Left lung (tissue), 4 donors: ENCODE measurements at regions not wholly inside any gene's neighbourhood (a gene's known extent, or its start where the extent isn't known, plus 50 kb on each side); places are given as distances from the start of the nearest gene placed in this dataset.

Experiments used
- ATAC-seq: fragments of 200-7000 bp; cut with Tn5 transposase; one replicate; pipeline ENCODE4 v1.9.1; 2020; ENCODE audit warnings: moderate library complexity
- DNase-seq, 4 donors: peaks; one replicate each; pipeline ENCODE4 v3.0.0-alpha.2; 2013 to 2020
- H3K27ac ChIP-seq, 2 donors: fragments of 200-600 bp; sonication (generic) in 1 of 2; one replicate each; pipeline versions ENCODE4 v1.5.0 to v1.8.0; 2020 to 2021
- H3K27me3 ChIP-seq, 2 donors: fragments of 200-600 bp; sonication (generic) in 1 of 2; one replicate each; pipeline versions ENCODE4 v1.5.0 to v1.8.0; 2020 to 2021
- H3K36me3 ChIP-seq, 2 donors: fragments of 200-600 bp; sonication (generic) in 1 of 2; one replicate each; pipeline versions ENCODE4 v1.5.0 to v1.8.0; 2020 to 2021
- H3K4me1 ChIP-seq, 2 donors: fragments of 200-600 bp; one replicate each; pipeline ENCODE4 v1.8.0; 2021
- H3K4me3 ChIP-seq, 2 donors: fragments of 200-600 bp; sonication (generic) in 1 of 2; one replicate each; pipeline versions ENCODE4 v1.5.0 to v1.8.0; 2020 to 2021; ENCODE audit warnings: mild to moderate bottlenecking in 1 of 2
- H3K9me3 ChIP-seq, 2 donors: fragments of 200-600 bp; sonication (generic) in 1 of 2; one replicate each; pipeline versions ENCODE4 v1.5.0 to v1.8.0; 2020 to 2021
- CTCF ChIP-seq, 2 donors: fragments of 200-600 bp; sonication (generic) in 1 of 2; IDR thresholded peaks; one replicate each; pipeline versions ENCODE4 v1.5.0 to v1.8.0; 2021; ENCODE audit warnings: antibody characterized with exemption in 2 of 2
- intact Hi-C, 2 donors: fragments of 100-400 bp; cut with DNase I; formaldehyde crosslinking; loops; one replicate each; pipeline versions ENCODE4 v1.11.2 to v1.14.2; 2022
- donor health status: DM: no; HTN: yes; CAD: no.
- donor health status: DM: no; HTN: no; CAD: no.

- Histone ChIP-seq H3K27me3 (no peaks in the 10 kb centered on the region), H3K36me3 (no peaks in the 10 kb centered on the region), H3K9me3 (peaks cover 0 to 20% of the 10 kb centered on the region in 2 donors), H3K27ac (no peak overlapping the region), H3K4me3 (no peak overlapping the region), H3K4me1 (no peaks in the 10 kb centered on the region)
- DNase-seq, result peak in 2 of 4 donors; percentile 9 to 22
- ATAC-seq, result no peak
- intact Hi-C loops, result no loop called here
- TF ChIP-seq CTCF (IDR thresholded peaks at IDR 0.05), result no peak
Measured at GRCh38 chr5:128813317-128814070, 151.8 kb upstream of the SLC27A6 start.

GRCh38 chr5:128815201-128815600 is 150.1 kb upstream of the SLC27A6 start:
- H3K36me3 ChIP-seq, result no peaks in the 10 kb centered on the region

GRCh38 chr5:128825826-128826225 is 139.5 kb upstream of the SLC27A6 start:
- Histone ChIP-seq H3K36me3 (no peaks in the 10 kb centered on the region), H3K27me3 (no peaks in the 10 kb centered on the region), H3K4me1 (no peaks in the 10 kb centered on the region), H3K9me3 (no peaks in the 10 kb centered on the region), H3K4me3 (no peak overlapping the region), H3K27ac (no peak overlapping the region)
- ATAC-seq, result no peak
- DNase-seq, result no peak
- intact Hi-C loops, result no loop called here
- TF ChIP-seq CTCF (IDR thresholded peaks at IDR 0.05), result no peak

More at GRCh38 chr5:128815201-128815600, 150.1 kb upstream of the SLC27A6 start:
- H3K4me3 ChIP-seq, result no peak overlapping the region
- intact Hi-C loops, result no loop called here
- no peaks in the 10 kb centered on the region for H3K4me1 ChIP-seq
- DNase-seq, result no peak
- H3K9me3 ChIP-seq, result peaks cover 0 to 14% of the 10 kb centered on the region in 2 donors
- TF ChIP-seq CTCF (IDR thresholded peaks at IDR 0.05), result no peak
- no peak for ATAC-seq
- no peak overlapping the region for H3K27ac ChIP-seq
- no peaks in the 10 kb centered on the region for H3K27me3 ChIP-seq

- Histone ChIP-seq H3K27ac (no peak overlapping the region), H3K27me3 (no peaks in the 10 kb centered on the region), H3K4me1 (no peaks in the 10 kb centered on the region), H3K4me3 (no peak overlapping the region), H3K36me3 (no peaks in the 10 kb centered on the region), H3K9me3 (no peaks in the 10 kb centered on the region)
- ATAC-seq (no peak), DNase-seq (no peak)
- intact Hi-C loops, result no loop called here
- TF ChIP-seq CTCF (IDR thresholded peaks at IDR 0.05), result no peak
Measured at GRCh38 chr5:128826275-128826674, 139.0 kb upstream of the SLC27A6 start.

- H3K27me3 ChIP-seq, result no peaks in the 10 kb centered on the region
- no peak for ATAC-seq
- no peak overlapping the region for H3K4me3 ChIP-seq
- H3K36me3 ChIP-seq, result no peaks in the 10 kb centered on the region
- no peak overlapping the region for H3K27ac ChIP-seq
- H3K4me1 ChIP-seq, result no peaks in the 10 kb centered on the region
- no peak for TF ChIP-seq CTCF (IDR thresholded peaks at IDR 0.05)
- H3K9me3 ChIP-seq, result no peaks in the 10 kb centered on the region
- intact Hi-C loops, result no loop called here
- no peak for DNase-seq
Measured at GRCh38 chr5:128836571-128836970, 128.7 kb upstream of the SLC27A6 start.
